GM18520 (cell line): ENCODE measurements at regions not wholly inside any gene's neighbourhood (a gene's known extent, or its start where the extent isn't known, plus 50 kb on each side); places are given as distances from the start of the nearest gene placed in this dataset.

Source experiments
- ATAC-seq: cut with Tn5 transposase; IDR thresholded peaks from one replicate; pipeline ENCODE4 v1.9.1; 2021; ENCODE audit not compliant: unreplicated experiment

DNA sequence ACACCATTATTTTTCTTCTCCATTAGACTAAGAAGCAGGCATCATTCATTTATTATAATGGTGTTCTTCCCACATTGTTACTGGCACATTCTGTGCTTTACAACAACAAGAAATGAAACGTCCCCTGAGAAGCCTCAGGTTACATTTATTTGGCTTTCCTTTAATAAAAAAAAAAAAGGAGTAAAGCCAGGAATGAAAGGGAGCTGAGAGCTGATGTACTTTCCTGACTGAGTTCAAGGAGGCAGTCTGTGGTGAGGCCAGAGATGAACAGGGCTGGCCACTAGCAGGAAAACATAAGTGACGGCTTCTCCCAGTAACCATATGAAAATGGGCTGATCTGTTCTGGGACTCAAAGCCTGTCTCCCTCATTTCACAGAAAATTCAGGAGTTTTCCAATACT is 742.1 kb downstream of the MAFB start:
- no peak for ATAC-seq

DNA sequence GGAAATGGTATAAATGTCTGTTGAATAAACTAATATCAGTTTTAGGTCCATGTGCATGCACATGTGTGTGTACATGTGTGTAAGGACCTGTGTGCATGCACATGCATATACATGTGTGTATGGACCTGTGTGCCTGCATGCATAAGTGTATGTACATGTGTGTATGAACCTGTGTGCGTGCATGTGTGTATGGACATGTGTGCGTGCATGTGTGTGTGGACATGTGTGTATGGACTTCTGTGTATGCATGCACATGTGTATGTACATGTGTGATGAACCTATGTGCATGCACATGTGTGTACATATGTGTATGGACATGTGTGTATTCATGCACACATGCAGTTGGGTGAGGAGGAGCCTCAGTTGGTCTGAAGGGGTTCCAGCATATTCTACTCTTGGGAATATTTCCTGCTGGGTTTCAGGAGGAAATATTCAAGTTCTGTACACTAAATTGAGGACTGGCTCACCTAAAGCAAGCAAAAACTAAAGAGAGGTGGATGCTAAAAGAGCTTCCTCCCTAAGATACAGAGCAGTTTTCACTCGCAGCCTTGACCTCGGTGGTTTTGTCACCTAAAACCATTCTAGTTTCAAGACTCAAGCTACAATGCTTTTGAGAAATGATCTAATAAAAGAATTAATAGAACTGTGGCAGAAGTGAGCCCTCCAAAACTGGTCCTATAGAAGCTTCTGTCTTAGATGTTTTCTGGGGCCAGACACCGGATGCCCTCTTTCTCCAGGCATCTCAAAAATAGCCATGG is 742.8 kb downstream of the MAFB start:
- ATAC-seq, result no peak

DNA sequence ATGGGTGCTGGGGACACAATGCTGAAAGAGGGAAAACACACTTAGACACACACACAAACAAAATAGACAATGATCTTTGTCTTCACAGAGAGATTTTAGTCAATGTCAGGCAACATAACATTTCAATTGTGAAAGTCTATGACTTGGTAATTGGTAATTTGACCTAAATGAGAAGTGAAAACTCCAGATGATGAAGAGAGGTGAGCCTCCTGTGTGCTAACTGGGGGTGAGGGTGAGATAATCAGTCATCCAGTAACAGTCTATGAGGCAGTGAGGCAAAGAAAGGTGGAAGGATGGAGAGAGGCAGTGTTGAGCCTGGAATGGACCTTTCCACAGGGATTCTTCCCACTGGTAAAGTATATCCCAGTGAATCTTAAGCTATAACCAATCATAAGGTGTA is 744.2 kb downstream of the MAFB start:
- ATAC-seq, result no peak

DNA sequence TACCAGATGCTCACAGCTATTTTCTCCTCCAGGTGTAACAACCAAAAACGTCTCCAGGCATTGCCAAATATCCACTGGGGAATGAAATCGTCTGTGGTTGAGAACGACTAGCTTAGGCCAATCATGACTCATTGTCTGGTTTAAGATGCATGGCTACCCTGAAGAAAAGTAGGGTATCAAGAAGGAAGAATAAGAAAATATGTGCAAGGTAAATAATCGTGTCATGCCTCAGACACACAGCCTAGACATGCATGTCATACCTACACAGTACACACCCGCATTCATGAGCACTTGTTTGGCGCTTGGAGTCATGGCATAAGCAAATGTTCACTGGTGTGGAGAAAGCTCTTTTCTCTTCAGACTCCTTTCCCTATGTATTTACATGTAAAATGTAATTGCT is 745.7 kb downstream of the MAFB start:
- ATAC-seq, result no peak

DNA sequence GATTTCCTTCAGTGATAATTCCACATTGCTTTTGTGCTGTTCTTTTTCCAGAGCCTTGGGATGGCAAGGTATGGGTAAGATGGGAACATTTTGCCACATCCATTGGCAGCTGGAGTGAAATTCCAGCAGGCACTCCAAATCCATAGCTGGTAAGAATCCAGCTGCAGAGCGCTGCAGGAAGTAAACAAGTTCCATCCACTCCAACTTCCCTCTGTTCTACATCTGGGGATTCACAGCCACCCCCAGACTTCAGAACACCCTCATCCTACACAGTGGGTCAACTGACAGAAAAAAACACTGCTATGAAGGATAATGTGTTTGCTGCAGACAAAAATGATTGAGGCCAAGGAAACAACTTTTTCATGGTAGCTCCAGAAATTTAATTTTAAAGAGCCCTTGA is 747.8 kb downstream of the MAFB start:
- no peak for ATAC-seq

DNA sequence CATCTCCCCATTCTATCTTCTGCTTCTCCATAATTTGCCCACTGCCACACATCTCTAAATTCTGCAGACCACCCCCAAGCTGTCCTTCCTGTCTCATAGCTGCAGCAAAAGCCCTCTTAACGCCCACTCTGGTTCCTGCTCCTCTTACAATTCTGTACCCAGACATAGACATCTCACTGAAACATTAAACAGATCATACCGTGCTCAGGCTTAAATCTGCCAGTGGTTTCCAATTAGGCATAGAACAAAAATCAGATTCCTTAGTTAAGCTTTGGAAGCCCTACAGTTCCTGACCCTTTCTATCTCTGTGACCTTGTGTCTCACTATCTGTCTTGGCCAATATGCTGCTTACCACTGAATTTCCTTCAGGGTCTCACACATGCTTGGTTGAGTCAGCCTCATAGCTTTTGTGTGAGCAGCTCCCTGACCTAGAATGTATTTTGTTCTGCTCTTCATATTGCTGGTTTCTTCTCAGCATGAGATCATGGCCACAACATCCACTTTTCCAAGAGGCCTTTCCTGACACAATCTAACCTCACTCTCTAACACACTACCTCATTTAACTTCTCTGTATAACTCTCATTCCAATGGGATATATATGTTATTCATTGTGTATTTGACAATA is 749.7 kb downstream of the MAFB start:
- no peak for ATAC-seq

DNA sequence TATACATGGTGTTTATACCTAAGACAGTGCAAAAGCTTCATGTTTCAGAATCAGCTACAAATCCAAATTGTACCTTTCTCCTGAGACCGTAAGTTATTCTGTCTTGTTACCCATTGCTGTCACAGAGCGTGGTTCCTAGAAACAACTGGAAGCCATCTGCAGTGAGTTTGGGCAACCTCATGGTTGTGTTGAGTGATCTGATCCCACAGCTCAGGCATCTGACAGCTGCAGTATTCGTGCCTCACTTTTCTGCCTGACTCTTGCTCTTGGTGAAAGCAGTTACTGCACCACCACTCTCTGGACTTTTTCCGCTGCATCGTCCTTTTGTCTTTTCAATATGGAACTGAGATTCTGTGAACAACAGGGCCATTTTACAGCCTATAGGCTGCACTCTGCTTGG is 752.6 kb downstream of the MAFB start:
- no peak for ATAC-seq

DNA sequence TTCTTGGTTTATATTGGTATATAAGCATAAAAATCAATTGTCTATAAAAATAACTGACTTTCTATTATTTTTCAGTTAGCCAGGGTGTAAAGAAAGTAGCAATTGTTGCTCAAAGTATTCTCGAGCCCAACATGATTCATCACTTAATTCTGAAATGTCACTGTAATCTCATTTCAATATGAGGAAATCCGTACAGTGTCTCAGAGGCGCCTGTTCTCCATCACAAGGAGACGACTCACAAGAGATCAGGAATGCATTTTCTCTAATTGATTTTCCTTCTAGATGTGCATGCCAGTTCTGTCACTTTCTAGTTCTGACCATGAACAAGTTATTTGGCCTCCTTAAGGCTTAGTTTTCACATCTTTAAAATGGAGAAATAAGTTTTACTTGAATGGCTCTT is 753.1 kb downstream of the MAFB start:
- no peak for ATAC-seq

DNA sequence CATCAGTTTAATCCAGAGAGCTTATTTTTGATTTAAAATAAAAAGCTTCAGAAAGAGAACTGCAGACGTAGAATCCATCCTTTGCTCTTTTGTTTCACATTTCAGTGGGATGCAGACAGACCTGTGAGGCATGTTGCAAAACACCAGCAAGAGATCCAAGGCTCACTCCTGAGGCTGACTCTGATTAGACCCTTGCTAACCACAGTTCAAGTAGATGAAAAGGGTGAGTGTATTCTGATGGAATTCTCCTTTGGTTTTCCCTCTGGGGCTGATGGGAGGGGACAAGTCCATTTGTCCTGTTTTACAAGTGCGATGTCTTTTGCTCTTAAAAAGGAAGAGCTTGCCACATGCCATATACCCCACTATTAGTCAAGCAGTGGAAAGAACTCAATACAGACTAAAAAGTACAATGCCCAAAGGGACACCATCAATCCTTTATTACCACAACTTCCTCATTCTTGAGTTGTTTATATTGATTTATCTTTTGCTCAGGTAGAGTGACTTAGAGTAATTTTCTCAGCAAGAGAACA is 772.7 kb downstream of the MAFB start:
- ATAC-seq, result no peak

DNA sequence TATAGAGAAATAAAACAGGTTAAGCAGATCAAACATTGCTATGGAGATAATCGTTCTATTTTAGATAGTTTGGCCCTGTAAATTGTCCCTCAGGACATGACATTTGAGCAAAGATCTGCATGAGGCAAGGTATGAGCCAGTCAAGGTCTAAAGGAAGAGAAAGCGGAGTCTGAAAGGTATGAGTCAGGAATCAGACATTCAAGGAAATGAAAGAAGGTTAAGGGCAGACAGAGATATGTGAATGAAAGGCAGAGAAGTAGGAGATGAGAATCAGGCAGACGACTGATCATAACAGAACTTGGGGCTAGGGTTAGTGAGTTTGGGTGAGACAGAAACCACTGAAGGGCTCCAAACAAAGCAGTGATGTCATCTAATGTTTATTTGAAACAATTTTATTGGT is 775.8 kb downstream of the MAFB start:
- ATAC-seq, result no peak

DNA sequence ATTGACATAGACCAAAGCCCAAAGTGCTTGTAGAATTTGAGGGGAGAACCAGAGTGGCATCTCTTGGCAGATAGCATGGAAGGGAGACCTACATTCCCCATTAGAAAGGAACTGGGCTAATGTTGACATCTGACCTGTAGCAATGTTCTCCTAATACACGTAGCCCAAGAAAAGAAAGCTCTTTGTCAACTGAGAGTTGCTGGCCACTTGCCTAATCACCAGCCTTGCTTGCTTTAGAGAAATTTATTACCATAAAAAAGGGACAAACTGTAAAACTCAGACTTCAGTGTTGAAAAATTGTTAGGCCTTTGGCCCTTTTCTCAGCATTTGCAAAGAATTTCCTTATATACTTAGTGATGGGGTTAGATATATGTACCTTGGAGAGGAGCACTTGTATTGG is 777.5 kb downstream of the MAFB start:
- ATAC-seq, result no peak

DNA sequence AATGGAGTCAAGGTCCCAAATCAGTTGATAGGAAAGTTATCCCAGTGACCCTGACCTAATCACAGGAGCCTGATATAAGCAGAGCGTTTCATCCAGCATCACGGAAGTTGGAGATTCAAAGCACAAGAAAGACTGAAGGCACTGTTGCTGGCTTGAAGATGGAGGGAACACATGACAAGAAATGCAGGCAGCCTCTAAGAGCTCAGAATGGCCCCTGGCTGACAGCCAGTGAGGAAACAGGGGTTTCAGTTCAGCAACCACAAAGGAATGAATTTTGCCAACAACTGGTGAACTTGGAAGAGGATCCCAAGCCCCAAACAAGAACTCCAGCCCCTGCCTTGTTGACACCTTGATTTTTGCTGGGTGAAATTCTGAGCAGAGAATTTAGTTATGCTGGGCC is 778.5 kb downstream of the MAFB start:
- ATAC-seq, result no peak

DNA sequence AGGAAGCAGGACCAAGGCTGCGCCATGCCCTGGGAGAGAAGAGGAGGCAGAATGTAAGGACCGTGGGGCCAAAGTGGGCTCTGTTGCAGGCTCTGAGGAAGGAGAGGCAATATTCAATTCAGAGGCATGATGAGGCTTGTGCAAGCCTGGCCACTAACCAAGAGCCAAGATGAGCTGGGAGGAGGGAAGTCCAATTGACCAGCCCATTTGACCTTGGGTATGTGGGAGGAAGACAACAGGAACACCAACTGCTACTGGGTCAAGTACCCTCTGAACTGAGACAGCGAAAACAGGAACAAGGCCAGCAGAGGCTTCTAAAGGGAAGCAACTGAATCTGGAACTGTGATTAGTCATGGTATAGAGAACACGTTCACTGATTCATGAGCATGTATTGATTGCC is 779.6 kb downstream of the MAFB start:
- ATAC-seq, result no peak

DNA sequence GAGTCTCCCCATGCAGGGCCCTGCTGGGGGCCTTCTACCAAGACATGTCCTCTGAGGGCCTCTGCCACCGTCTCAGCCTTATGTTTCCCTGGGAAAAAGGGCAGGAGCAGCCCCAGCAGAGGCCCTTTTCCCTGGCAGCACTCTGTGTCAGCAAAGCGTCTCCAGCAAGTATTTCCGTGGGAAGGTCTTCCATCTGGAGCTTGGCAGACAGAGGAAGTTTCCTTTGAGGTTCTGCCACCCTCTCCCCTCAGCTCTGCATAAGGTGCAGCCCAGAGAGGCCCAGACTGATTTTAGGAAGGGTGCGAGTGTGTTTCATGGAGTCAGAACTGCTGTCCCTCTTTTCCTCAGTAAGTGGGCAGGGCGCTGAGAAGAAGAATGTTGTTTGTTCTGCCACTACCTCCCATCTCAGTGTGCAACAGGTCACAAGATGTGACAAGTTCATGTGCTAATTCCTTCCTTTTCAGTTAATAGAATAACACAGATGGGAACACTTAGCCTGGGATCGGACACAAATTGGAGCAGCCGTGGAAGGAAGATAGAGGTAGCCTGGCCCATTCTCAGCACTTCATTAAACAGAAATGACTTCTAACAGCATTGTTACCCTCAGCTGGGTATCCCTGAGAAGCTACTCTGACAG is 784.4 kb downstream of the MAFB start:
- ATAC-seq, result no peak

DNA sequence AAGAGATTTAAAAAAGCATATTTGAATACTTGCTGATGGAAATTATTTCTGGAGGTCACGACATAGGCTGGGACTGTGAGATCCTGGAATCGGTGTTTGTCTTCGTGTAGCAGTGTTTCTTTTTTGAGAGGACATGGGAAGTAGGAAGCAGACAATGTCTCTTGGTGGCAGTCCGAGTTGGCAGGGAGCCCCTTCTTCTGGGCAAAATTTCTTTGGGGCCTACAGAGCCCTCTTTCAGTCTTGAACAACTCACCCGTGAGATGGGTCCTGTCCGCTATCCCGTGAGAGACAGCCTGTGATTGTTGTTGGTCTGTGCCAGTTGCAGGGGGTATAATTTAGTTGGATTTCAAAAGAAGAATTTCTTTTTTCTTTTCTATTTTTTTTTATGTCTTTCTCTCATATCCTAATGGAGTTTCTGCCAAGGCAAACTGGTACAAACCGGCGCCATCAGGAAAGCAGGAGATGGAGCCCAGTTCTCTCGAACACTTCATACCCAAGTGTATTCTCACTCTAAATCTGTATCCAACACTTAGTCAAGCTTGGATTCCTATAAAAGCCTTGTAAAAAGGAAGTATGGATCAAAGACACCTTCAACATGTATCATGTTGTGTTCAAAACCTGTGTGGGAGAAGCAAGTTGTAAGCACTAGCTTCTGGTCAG is 785.1 kb downstream of the MAFB start:
- no peak for ATAC-seq

DNA sequence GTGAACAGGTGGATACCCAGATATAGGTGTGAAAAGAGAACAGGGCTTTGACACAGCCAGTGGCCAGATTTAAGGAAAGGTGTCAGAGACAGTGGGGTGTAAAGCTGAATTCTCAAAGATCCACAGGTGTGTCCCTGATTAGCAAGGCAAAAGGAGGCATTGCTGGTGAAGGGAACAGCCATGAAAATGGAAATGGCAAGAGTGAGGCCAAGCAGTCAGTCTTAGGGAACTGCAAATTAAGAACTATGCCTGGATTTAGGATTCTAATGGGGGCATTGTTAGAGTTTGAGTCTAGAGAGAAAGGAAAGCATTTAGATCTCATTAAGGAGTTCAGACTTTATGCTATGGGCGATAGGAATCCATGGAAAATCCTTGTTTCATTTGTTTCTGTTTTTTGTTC is 789.2 kb downstream of the MAFB start:
- ATAC-seq, result no peak

DNA sequence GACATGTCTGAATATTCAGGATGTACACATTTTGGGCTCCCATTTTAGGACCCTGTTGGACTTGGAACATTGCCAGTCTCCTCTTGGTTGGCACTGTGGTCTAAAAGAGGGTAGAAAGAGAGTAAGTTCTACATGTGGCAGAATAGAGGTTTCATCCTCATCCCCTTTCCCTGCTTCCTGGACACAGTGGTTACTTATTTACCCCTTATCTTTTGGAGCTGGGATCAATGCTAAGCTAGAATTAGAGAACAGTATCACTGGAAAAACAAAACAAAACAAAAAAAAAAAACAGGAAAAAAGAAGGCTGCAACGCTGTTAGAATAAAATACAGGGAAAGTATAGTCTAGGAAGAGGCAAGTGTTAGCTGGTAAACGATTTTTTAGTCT is 790.6 kb downstream of the MAFB start:
- ATAC-seq, result no peak

DNA sequence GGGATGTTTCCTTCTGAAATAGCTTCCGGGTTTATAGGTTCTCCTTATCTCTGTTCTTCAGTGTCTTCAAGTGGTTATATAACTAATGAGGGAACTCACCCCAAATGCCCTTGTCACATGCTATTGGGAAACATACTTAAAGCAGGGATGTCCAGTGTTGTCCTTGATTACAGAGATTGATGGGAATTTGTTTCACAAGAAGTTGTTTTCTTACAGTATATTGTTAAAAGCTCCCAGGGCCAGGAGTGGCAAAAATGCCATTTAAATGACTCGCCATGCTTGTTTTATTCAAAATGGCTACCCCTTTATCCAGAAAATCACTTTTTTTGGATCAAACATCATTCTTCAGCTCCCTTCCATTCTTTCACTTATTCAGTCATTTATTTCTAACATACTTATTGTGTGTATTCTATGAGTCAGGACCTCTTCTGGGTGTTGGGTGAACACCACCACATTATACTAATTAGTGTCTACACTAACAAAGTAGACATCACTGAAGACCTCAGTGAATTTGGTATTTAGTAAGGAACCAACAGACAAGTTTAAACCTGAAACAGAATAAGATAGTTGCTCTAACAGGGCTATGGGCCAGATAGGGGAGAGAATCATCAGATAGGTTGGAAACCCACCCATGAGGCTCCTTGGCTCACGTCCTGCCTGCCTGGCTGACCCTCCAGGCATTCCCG is 791.1 kb downstream of the MAFB start:
- ATAC-seq, result no peak

DNA sequence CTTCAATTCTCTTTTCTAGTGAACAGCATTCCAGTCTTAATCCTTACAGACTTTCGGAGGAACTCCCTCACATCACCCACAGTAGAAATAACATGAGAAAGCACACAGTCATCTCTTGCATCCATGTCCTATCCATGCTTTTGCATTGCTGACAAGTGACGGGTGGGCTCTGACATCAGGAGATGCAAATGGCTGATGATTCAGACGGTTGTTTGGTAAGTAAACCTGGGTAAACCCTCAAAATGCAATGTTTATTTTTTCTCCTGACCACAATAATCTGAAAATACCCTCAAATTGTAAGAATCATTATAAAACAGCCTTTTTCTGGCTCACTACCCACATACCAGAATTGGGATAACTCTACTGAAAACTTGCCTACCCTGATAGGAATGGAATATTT is 792.0 kb downstream of the MAFB start:
- no peak for ATAC-seq

DNA sequence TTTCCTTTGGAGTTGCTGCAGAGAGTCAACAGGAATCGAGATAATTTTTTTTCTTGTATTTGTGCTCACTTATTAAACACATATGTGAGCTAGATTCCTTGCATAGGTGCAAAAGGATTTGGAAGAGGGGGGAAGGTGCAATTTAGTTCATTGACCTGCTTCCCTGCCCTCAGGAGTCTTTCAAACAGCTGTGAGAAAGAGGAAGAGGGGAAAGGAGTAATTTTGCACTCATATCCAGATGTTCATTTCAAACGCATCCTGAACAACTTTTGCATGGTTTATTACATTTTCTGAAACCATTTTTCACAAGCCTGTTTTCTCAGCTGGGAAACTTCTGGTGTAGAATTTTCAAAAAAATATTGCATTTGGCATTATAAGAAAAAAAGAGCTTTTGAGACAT is 795.0 kb downstream of the MAFB start:
- ATAC-seq, result no peak

DNA sequence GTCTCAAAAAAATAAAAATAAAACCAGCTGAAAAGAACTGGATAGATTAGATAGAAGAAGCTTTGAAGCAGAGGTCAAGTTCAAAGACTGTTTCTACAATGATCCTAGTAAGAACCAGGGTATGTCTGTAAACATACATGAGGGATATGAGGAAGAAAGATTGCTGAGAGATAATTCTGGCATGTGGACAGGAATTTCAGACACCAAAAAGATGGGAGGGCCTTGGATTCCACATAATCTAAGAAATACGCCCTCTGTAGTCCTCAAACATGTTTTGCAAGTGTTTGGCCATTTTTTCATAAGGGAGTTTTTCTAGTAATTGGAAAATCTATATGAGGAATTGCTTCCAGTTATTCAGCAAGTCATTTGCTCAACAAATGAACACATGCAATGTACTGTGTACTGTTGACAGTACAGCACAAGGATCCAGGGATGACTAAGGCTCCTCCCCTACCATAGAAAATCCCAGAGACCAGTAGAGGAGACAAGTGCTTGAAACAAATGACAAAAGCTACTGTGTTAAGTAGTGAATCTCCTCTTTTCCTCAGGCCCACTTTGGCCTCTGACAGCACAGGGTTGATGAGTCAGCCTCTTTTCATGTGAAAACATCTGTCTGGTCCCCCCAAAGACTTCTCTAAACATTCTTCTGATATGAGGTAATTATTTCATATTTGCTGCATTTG is 795.9 kb downstream of the MAFB start:
- ATAC-seq, result no peak
